Activated naive CD4-positive, alpha-beta T cell treated with anti-CD3 and anti-CD28 coated beads for 36 hours (primary cell): ENCODE measurements at regions not wholly inside any gene's neighbourhood (a gene's known extent, or its start where the extent isn't known, plus 50 kb on each side); places are given as distances from the start of the nearest gene placed in this dataset.

Experiments used
- CTCF ChIA-PET: fragments of 350-600 bp; sonication (Branson Sonifier 250); formaldehyde crosslinking; loops from one replicate; lab custom pipeline; 2021; ENCODE audit warnings: antibody characterized with exemption; lab: Charles Lee
- DNase-seq: peaks from one replicate; pipeline ENCODE4 v3.0.0-alpha.2; 2020
- H3K27ac Mint-ChIP-seq: one replicate; pipeline ENCODE4 v1.8.0; 2021; ENCODE audit warnings: mild to moderate bottlenecking, mixed read lengths
- H3K27me3 Mint-ChIP-seq: one replicate; pipeline ENCODE4 v1.8.0; 2021; ENCODE audit warnings: low read depth, mixed read lengths
- H3K36me3 Mint-ChIP-seq: one replicate; pipeline ENCODE4 v1.8.0; 2021; ENCODE audit warnings: low read depth, mixed read lengths
- H3K4me1 Mint-ChIP-seq: one replicate; pipeline ENCODE4 v1.8.0; 2021; ENCODE audit warnings: low read depth, mixed read lengths
- H3K4me3 Mint-ChIP-seq: one replicate; pipeline ENCODE4 v1.8.0; 2021; ENCODE audit warnings: mild to moderate bottlenecking, moderate library complexity, mixed read lengths
- H3K9me3 Mint-ChIP-seq: one replicate; pipeline ENCODE4 v1.8.0; 2021; ENCODE audit warnings: mixed read lengths
- intact Hi-C: fragments of 100-400 bp; cut with micrococcal nuclease; formaldehyde crosslinking; loops from one replicate; pipeline ENCODE4 v1.15.1; 2023

GRCh38 chr3:64400706-64401105, 175.4 kb upstream of the PRICKLE2 start:
- CTCF ChIA-PET, result interaction anchor here (1.0 kb wide), 1 partner anchor 119 kb away, joined by 3 read pairs; no protein-coding TSS in a partner anchor
- intact Hi-C loops, result no loop called here
- no peak overlapping the region for H3K27ac Mint-ChIP-seq
- H3K4me3 Mint-ChIP-seq, result no peak overlapping the region
- no peaks in the 10 kb centered on the region for H3K36me3 Mint-ChIP-seq
- no peaks in the 10 kb centered on the region for H3K9me3 Mint-ChIP-seq
- DNase-seq, result no peak
- no peaks in the 10 kb centered on the region for H3K4me1 Mint-ChIP-seq
- no peaks in the 10 kb centered on the region for H3K27me3 Mint-ChIP-seq

- intact Hi-C loops, result loop anchor here (1.0 kb wide), 3 partner anchors 85 to 369 kb away; no protein-coding TSS in a partner anchor
- CTCF ChIA-PET, result interaction anchor here (1.0 to 1.7 kb wide), 2 partner anchors 117 to 369 kb away, joined by 3 to 9 read pairs; no protein-coding TSS in a partner anchor
These were observed 174.0 kb upstream of the PRICKLE2 start for GRCh38 chr3:64399205-64399800.

GRCh38 chr3:64398476-64398875, 173.2 kb upstream of the PRICKLE2 start:
- CTCF ChIA-PET, result interaction anchor here (0.6 to 1.7 kb wide), 2 partner anchors 164 to 368 kb away, joined by 3 to 9 read pairs; no protein-coding TSS in a partner anchor
- no peaks in the 10 kb centered on the region for H3K4me1 Mint-ChIP-seq
- no peaks in the 10 kb centered on the region for H3K9me3 Mint-ChIP-seq
- intact Hi-C loops, result no loop called here
- H3K27ac Mint-ChIP-seq, result no peak overlapping the region
- no peaks in the 10 kb centered on the region for H3K36me3 Mint-ChIP-seq
- H3K27me3 Mint-ChIP-seq, result no peaks in the 10 kb centered on the region
- no peak for DNase-seq
- H3K4me3 Mint-ChIP-seq, result no peak overlapping the region

More at GRCh38 chr3:64399205-64399800, 174.0 kb upstream of the PRICKLE2 start:
- no peaks in the 10 kb centered on the region for H3K36me3 Mint-ChIP-seq
- peak; percentile 24 for DNase-seq
- no peaks in the 10 kb centered on the region for H3K9me3 Mint-ChIP-seq
- H3K27me3 Mint-ChIP-seq, result no peaks in the 10 kb centered on the region
- H3K4me3 Mint-ChIP-seq, result no peak overlapping the region
- H3K27ac Mint-ChIP-seq, result no peak overlapping the region
- no peaks in the 10 kb centered on the region for H3K4me1 Mint-ChIP-seq

- no peak for DNase-seq
- Mint-ChIP-seq H3K9me3 (no peaks in the 10 kb centered on the region), H3K4me1 (no peaks in the 10 kb centered on the region), H3K27me3 (no peaks in the 10 kb centered on the region), H3K4me3 (no peak overlapping the region), H3K27ac (no peak overlapping the region), H3K36me3 (no peaks in the 10 kb centered on the region)
- intact Hi-C loops, result no loop called here
- CTCF ChIA-PET, result interaction anchor here (1.7 kb wide), 1 partner anchor 368 kb away, joined by 9 read pairs; no protein-coding TSS in a partner anchor
These were observed 172.7 kb upstream of the PRICKLE2 start for GRCh38 chr3:64398006-64398405.

GRCh38 chr3:64397573-64397972, 172.3 kb upstream of the PRICKLE2 start:
- intact Hi-C loops, result no loop called here
- CTCF ChIA-PET, result interaction anchor here (1.7 kb wide), 1 partner anchor 367 kb away, joined by 9 read pairs; no protein-coding TSS in a partner anchor
- no peaks in the 10 kb centered on the region for H3K27me3 Mint-ChIP-seq
- H3K27ac Mint-ChIP-seq, result no peak overlapping the region
- no peak overlapping the region for H3K4me3 Mint-ChIP-seq
- no peaks in the 10 kb centered on the region for H3K36me3 Mint-ChIP-seq
- no peaks in the 10 kb centered on the region for H3K4me1 Mint-ChIP-seq
- no peak for DNase-seq
- no peaks in the 10 kb centered on the region for H3K9me3 Mint-ChIP-seq

GRCh38 chr3:64395490-64395889, 170.2 kb upstream of the PRICKLE2 start:
- no peaks in the 10 kb centered on the region for H3K4me1 Mint-ChIP-seq
- no peaks in the 10 kb centered on the region for H3K27me3 Mint-ChIP-seq
- H3K36me3 Mint-ChIP-seq, result no peaks in the 10 kb centered on the region
- H3K4me3 Mint-ChIP-seq, result no peak overlapping the region
- no peaks in the 10 kb centered on the region for H3K9me3 Mint-ChIP-seq
- CTCF ChIA-PET, result no interaction called here
- no peak overlapping the region for H3K27ac Mint-ChIP-seq
- intact Hi-C loops, result no loop called here
- no peak for DNase-seq

GRCh38 chr3:64393193-64393592, 167.9 kb upstream of the PRICKLE2 start:
- intact Hi-C loops, result no loop called here
- Mint-ChIP-seq H3K4me1 (no peaks in the 10 kb centered on the region), H3K9me3 (no peaks in the 10 kb centered on the region), H3K4me3 (no peak overlapping the region), H3K27me3 (no peaks in the 10 kb centered on the region), H3K36me3 (no peaks in the 10 kb centered on the region), H3K27ac (no peak overlapping the region)
- DNase-seq, result no peak
- CTCF ChIA-PET, result no interaction called here

GRCh38 chr3:64392001-64392400, 166.7 kb upstream of the PRICKLE2 start:
- Mint-ChIP-seq H3K4me3 (no peak overlapping the region), H3K27me3 (peaks cover 3% of the 10 kb centered on the region), H3K9me3 (no peaks in the 10 kb centered on the region), H3K27ac (no peak overlapping the region), H3K4me1 (no peaks in the 10 kb centered on the region), H3K36me3 (no peaks in the 10 kb centered on the region)
- intact Hi-C loops, result no loop called here
- CTCF ChIA-PET, result interaction anchor here (0.8 kb wide), 1 partner anchor 10 kb away, joined by 3 read pairs; no protein-coding TSS in a partner anchor
- DNase-seq, result no peak

- Mint-ChIP-seq H3K36me3 (no peaks in the 10 kb centered on the region), H3K4me1 (no peaks in the 10 kb centered on the region), H3K4me3 (no peak overlapping the region), H3K27ac (no peak overlapping the region), H3K27me3 (peaks cover 3% of the 10 kb centered on the region), H3K9me3 (no peaks in the 10 kb centered on the region)
- DNase-seq, result no peak
- intact Hi-C loops, result no loop called here
- CTCF ChIA-PET, result interaction anchor here (0.8 kb wide), 1 partner anchor 9 kb away, joined by 3 read pairs; no protein-coding TSS in a partner anchor
These were observed 165.6 kb upstream of the PRICKLE2 start for GRCh38 chr3:64390893-64391292.

- CTCF ChIA-PET, result no interaction called here
- H3K27ac Mint-ChIP-seq, result no peak overlapping the region
- no peaks in the 10 kb centered on the region for H3K36me3 Mint-ChIP-seq
- intact Hi-C loops, result no loop called here
- H3K4me1 Mint-ChIP-seq, result no peaks in the 10 kb centered on the region
- no peak for DNase-seq
- H3K9me3 Mint-ChIP-seq, result no peaks in the 10 kb centered on the region
- H3K4me3 Mint-ChIP-seq, result no peak overlapping the region
- H3K27me3 Mint-ChIP-seq, result peaks cover 3% of the 10 kb centered on the region
These were observed 163.6 kb upstream of the PRICKLE2 start for GRCh38 chr3:64388886-64389285.

GRCh38 chr3:64387688-64388087, 162.4 kb upstream of the PRICKLE2 start:
- DNase-seq, result no peak
- CTCF ChIA-PET, result no interaction called here
- Mint-ChIP-seq H3K27me3 (peaks cover 3% of the 10 kb centered on the region), H3K27ac (no peak overlapping the region), H3K36me3 (no peaks in the 10 kb centered on the region), H3K4me1 (no peaks in the 10 kb centered on the region), H3K9me3 (no peaks in the 10 kb centered on the region), H3K4me3 (no peak overlapping the region)
- intact Hi-C loops, result no loop called here

GRCh38 chr3:64385277-64385676, 160.0 kb upstream of the PRICKLE2 start:
- Mint-ChIP-seq H3K9me3 (no peaks in the 10 kb centered on the region), H3K27ac (no peak overlapping the region), H3K4me1 (no peaks in the 10 kb centered on the region), H3K36me3 (no peaks in the 10 kb centered on the region), H3K4me3 (no peak overlapping the region), H3K27me3 (peaks cover 3% of the 10 kb centered on the region)
- CTCF ChIA-PET, result no interaction called here
- no peak for DNase-seq
- intact Hi-C loops, result no loop called here

- CTCF ChIA-PET, result no interaction called here
- DNase-seq, result no peak
- no peak overlapping the region for H3K4me3 Mint-ChIP-seq
- peaks cover 3% of the 10 kb centered on the region for H3K27me3 Mint-ChIP-seq
- no peak overlapping the region for H3K27ac Mint-ChIP-seq
- intact Hi-C loops, result no loop called here
- no peaks in the 10 kb centered on the region for H3K4me1 Mint-ChIP-seq
- no peaks in the 10 kb centered on the region for H3K9me3 Mint-ChIP-seq
- H3K36me3 Mint-ChIP-seq, result no peaks in the 10 kb centered on the region
These were observed 159.3 kb upstream of the PRICKLE2 start for GRCh38 chr3:64384561-64384960.
